ENCODE measurements at regions not wholly inside any gene's neighbourhood (a gene's known extent, or its start where the extent isn't known, plus 50 kb on each side); places are given as distances from the start of the nearest gene placed in this dataset.
"Not testable (repeated sequence)": the region's sequence is repeated elsewhere in the genome, so short reads cannot be mapped to it uniquely, and the experiment has no call there.

GRCh38 chr14:89516173-89516572, 99.1 kb upstream of the FOXN3 start:
- no peak overlapping the region for H3K27ac ChIP-seq (ENCODE audit: low read depth, low read length)
- peaks cover 4% of the 10 kb centered on the region for H3K36me3 ChIP-seq (ENCODE audit: control insufficient read depth, insufficient read depth, low read length)

GRCh38 chr14:89514601-89515000, 97.6 kb upstream of the FOXN3 start:
- H3K9ac ChIP-seq (ENCODE audit: low read length) = no peak overlapping the region
- peaks cover 4% of the 10 kb centered on the region for H3K36me3 ChIP-seq (ENCODE audit: control insufficient read depth, insufficient read depth, low read length)
- H3K9me3 ChIP-seq (ENCODE audit: control insufficient read depth, insufficient read depth, low read depth, low read length) = no peaks in the 10 kb centered on the region
- H3K27ac ChIP-seq (ENCODE audit: low read depth, low read length) = no peak overlapping the region
- H3K27me3 ChIP-seq (ENCODE audit: control insufficient read depth, insufficient read depth, low read length) = no peaks in the 10 kb centered on the region
- peaks cover 14% of the 10 kb centered on the region for H3K4me1 ChIP-seq (ENCODE audit: control insufficient read depth, insufficient read depth, low read length)
- H3K4me3 ChIP-seq (ENCODE audit: low read depth, low read length) = no peak overlapping the region

More at GRCh38 chr14:89516173-89516572, 99.1 kb upstream of the FOXN3 start:
- H3K9ac ChIP-seq (ENCODE audit: low read length) = no peak overlapping the region
- H3K4me1 ChIP-seq (ENCODE audit: control insufficient read depth, insufficient read depth, low read length) = peaks cover 4% of the 10 kb centered on the region; the same call in 1 of the 2 replicates
- no peak overlapping the region for H3K4me3 ChIP-seq (ENCODE audit: low read depth, low read length)
- no peaks in the 10 kb centered on the region for H3K27me3 ChIP-seq (ENCODE audit: control insufficient read depth, insufficient read depth, low read length)
- H3K9me3 ChIP-seq (ENCODE audit: control insufficient read depth, insufficient read depth, low read depth, low read length) = no peaks in the 10 kb centered on the region

- H3K9me3 ChIP-seq (ENCODE audit: control insufficient read depth, insufficient read depth, low read depth, low read length) = no peaks in the 10 kb centered on the region
- H3K9ac ChIP-seq (ENCODE audit: low read length) = no peak overlapping the region
- no peak overlapping the region for H3K4me3 ChIP-seq (ENCODE audit: low read depth, low read length)
- peaks cover 4% of the 10 kb centered on the region for H3K36me3 ChIP-seq (ENCODE audit: control insufficient read depth, insufficient read depth, low read length)
- peaks cover 13% of the 10 kb centered on the region for H3K4me1 ChIP-seq (ENCODE audit: control insufficient read depth, insufficient read depth, low read length)
- no peaks in the 10 kb centered on the region for H3K27me3 ChIP-seq (ENCODE audit: control insufficient read depth, insufficient read depth, low read length)
- H3K27ac ChIP-seq (ENCODE audit: low read depth, low read length) = 0 out of 2 replicates have a peak overlapping the region, but pooled peaks have one; percentile 4
Observed at GRCh38 chr14:89509891-89510290, 92.9 kb upstream of the FOXN3 start.

GRCh38 chr14:89508863-89509262, 91.8 kb upstream of the FOXN3 start:
- H3K27me3 ChIP-seq (ENCODE audit: control insufficient read depth, insufficient read depth, low read length) = no peaks in the 10 kb centered on the region

GRCh38 chr14:89507926-89508460, 91.0 kb upstream of the FOXN3 start:
- no peaks in the 10 kb centered on the region for H3K27me3 ChIP-seq (ENCODE audit: control insufficient read depth, insufficient read depth, low read length)
- H3K9me3 ChIP-seq (ENCODE audit: control insufficient read depth, insufficient read depth, low read depth, low read length) = no peaks in the 10 kb centered on the region
- H3K9ac ChIP-seq (ENCODE audit: low read length) = no peak overlapping the region
- H3K36me3 ChIP-seq (ENCODE audit: control insufficient read depth, insufficient read depth, low read length) = peaks cover 2% of the 10 kb centered on the region; the same call in 1 of the 2 replicates
- H3K4me3 ChIP-seq (ENCODE audit: low read depth, low read length) = no peak overlapping the region
- no peak overlapping the region for H3K27ac ChIP-seq (ENCODE audit: low read depth, low read length)
- H3K4me1 ChIP-seq (ENCODE audit: control insufficient read depth, insufficient read depth, low read length) = peaks cover 13% of the 10 kb centered on the region

More at GRCh38 chr14:89508863-89509262, 91.8 kb upstream of the FOXN3 start:
- H3K27ac ChIP-seq (ENCODE audit: low read depth, low read length) = no peak overlapping the region
- H3K9ac ChIP-seq (ENCODE audit: low read length) = no peak overlapping the region
- no peaks in the 10 kb centered on the region for H3K9me3 ChIP-seq (ENCODE audit: control insufficient read depth, insufficient read depth, low read depth, low read length)
- no peak overlapping the region for H3K4me3 ChIP-seq (ENCODE audit: low read depth, low read length)
- H3K36me3 ChIP-seq (ENCODE audit: control insufficient read depth, insufficient read depth, low read length) = peaks cover 2% of the 10 kb centered on the region; the same call in 1 of the 2 replicates
- peaks cover 13% of the 10 kb centered on the region for H3K4me1 ChIP-seq (ENCODE audit: control insufficient read depth, insufficient read depth, low read length)

GRCh38 chr14:89507521-89507920, 90.5 kb upstream of the FOXN3 start:
- Histone ChIP-seq H3K4me1 (ENCODE audit: control insufficient read depth, insufficient read depth, low read length) (peaks cover 13% of the 10 kb centered on the region), H3K36me3 (ENCODE audit: control insufficient read depth, insufficient read depth, low read length) (peaks cover 2% of the 10 kb centered on the region; the same call in 1 of the 2 replicates), H3K27me3 (ENCODE audit: control insufficient read depth, insufficient read depth, low read length) (no peaks in the 10 kb centered on the region), H3K9ac (ENCODE audit: low read length) (no peak overlapping the region), H3K4me3 (ENCODE audit: low read depth, low read length) (no peak overlapping the region), H3K27ac (ENCODE audit: low read depth, low read length) (no peak overlapping the region), H3K9me3 (ENCODE audit: control insufficient read depth, insufficient read depth, low read depth, low read length) (no peaks in the 10 kb centered on the region)

GRCh38 chr14:89506891-89507452, 89.9 kb upstream of the FOXN3 start:
- peaks cover 13% of the 10 kb centered on the region for H3K4me1 ChIP-seq (ENCODE audit: control insufficient read depth, insufficient read depth, low read length)
- not testable (repeated sequence) for H3K9ac ChIP-seq (ENCODE audit: low read length); H3K9me3 ChIP-seq (ENCODE audit: control insufficient read depth, insufficient read depth, low read depth, low read length); H3K27ac ChIP-seq (ENCODE audit: low read depth, low read length); H3K27me3 ChIP-seq (ENCODE audit: control insufficient read depth, insufficient read depth, low read length); H3K4me3 ChIP-seq (ENCODE audit: low read depth, low read length); H3K36me3 ChIP-seq (ENCODE audit: control insufficient read depth, insufficient read depth, low read length)

GRCh38 chr14:89504602-89505313, 87.7 kb upstream of the FOXN3 start:
- H3K36me3 ChIP-seq (ENCODE audit: control insufficient read depth, insufficient read depth, low read length) = peaks cover 11% of the 10 kb centered on the region; the same call in 1 of the 2 replicates
- H3K27me3 ChIP-seq (ENCODE audit: control insufficient read depth, insufficient read depth, low read length) = no peaks in the 10 kb centered on the region
- no peaks in the 10 kb centered on the region for H3K9me3 ChIP-seq (ENCODE audit: control insufficient read depth, insufficient read depth, low read depth, low read length)
- H3K9ac ChIP-seq (ENCODE audit: low read length) = no peak overlapping the region
- peaks cover 2% of the 10 kb centered on the region; the same call in 1 of the 2 replicates for H3K4me1 ChIP-seq (ENCODE audit: control insufficient read depth, insufficient read depth, low read length)
- no peak overlapping the region for H3K27ac ChIP-seq (ENCODE audit: low read depth, low read length)
- no peak overlapping the region for H3K4me3 ChIP-seq (ENCODE audit: low read depth, low read length)

- Histone ChIP-seq H3K27me3 (ENCODE audit: control insufficient read depth, insufficient read depth, low read length) (no peaks in the 10 kb centered on the region), H3K4me1 (ENCODE audit: control insufficient read depth, insufficient read depth, low read length) (no peaks in the 10 kb centered on the region; the same call in 1 of the 2 replicates), H3K36me3 (ENCODE audit: control insufficient read depth, insufficient read depth, low read length) (peaks cover 11% of the 10 kb centered on the region; the same call in 1 of the 2 replicates), H3K4me3 (ENCODE audit: low read depth, low read length) (no peak overlapping the region), H3K9ac (ENCODE audit: low read length) (no peak overlapping the region), H3K27ac (ENCODE audit: low read depth, low read length) (no peak overlapping the region), H3K9me3 (ENCODE audit: control insufficient read depth, insufficient read depth, low read depth, low read length) (no peaks in the 10 kb centered on the region)
Observed at GRCh38 chr14:89504091-89504490, 87.1 kb upstream of the FOXN3 start.

- Histone ChIP-seq H3K4me1 (ENCODE audit: control insufficient read depth, insufficient read depth, low read length) (peaks cover 3% of the 10 kb centered on the region; the same call in 1 of the 2 replicates), H3K4me3 (ENCODE audit: low read depth, low read length) (no peak overlapping the region), H3K9me3 (ENCODE audit: control insufficient read depth, insufficient read depth, low read depth, low read length) (no peaks in the 10 kb centered on the region), H3K9ac (ENCODE audit: low read length) (no peak overlapping the region), H3K27me3 (ENCODE audit: control insufficient read depth, insufficient read depth, low read length) (no peaks in the 10 kb centered on the region), H3K27ac (ENCODE audit: low read depth, low read length) (no peak overlapping the region), H3K36me3 (ENCODE audit: control insufficient read depth, insufficient read depth, low read length) (peaks cover 11% of the 10 kb centered on the region; the same call in 1 of the 2 replicates)
Observed at GRCh38 chr14:89503431-89503996, 86.5 kb upstream of the FOXN3 start.

GRCh38 chr14:89502966-89503365, 85.9 kb upstream of the FOXN3 start:
- Histone ChIP-seq H3K4me1 (ENCODE audit: control insufficient read depth, insufficient read depth, low read length) (peaks cover 3% of the 10 kb centered on the region; the same call in 1 of the 2 replicates), H3K9me3 (ENCODE audit: control insufficient read depth, insufficient read depth, low read depth, low read length) (no peaks in the 10 kb centered on the region), H3K4me3 (ENCODE audit: low read depth, low read length) (no peak overlapping the region), H3K9ac (ENCODE audit: low read length) (no peak overlapping the region), H3K27me3 (ENCODE audit: control insufficient read depth, insufficient read depth, low read length) (no peaks in the 10 kb centered on the region), H3K36me3 (ENCODE audit: control insufficient read depth, insufficient read depth, low read length) (peaks cover 11% of the 10 kb centered on the region; the same call in 1 of the 2 replicates), H3K27ac (ENCODE audit: low read depth, low read length) (no peak overlapping the region)

All from HUES6 (cell line).